GM18867 (cell line): ENCODE measurements at regions not wholly inside any gene's neighbourhood (a gene's known extent, or its start where the extent isn't known, plus 50 kb on each side); places are given as distances from the start of the nearest gene placed in this dataset.
A peak's percentile ranks its signal among the peaks of the same experiment; 100 is the strongest.
"Not testable (repeated sequence)": the region's sequence is repeated elsewhere in the genome, so short reads cannot be mapped to it uniquely, and the experiment has no call there.

Source experiments
- ATAC-seq: cut with Tn5 transposase; IDR thresholded peaks from one replicate; pipeline ENCODE4 v1.9.1; 2021; ENCODE audit warnings: mild to moderate bottlenecking, moderate library complexity; ENCODE audit not compliant: unreplicated experiment

- ATAC-seq = no peak
Measured at GRCh38 chr3:31095255-31095654, 200.8 kb upstream of the GADL1 start.

DNA sequence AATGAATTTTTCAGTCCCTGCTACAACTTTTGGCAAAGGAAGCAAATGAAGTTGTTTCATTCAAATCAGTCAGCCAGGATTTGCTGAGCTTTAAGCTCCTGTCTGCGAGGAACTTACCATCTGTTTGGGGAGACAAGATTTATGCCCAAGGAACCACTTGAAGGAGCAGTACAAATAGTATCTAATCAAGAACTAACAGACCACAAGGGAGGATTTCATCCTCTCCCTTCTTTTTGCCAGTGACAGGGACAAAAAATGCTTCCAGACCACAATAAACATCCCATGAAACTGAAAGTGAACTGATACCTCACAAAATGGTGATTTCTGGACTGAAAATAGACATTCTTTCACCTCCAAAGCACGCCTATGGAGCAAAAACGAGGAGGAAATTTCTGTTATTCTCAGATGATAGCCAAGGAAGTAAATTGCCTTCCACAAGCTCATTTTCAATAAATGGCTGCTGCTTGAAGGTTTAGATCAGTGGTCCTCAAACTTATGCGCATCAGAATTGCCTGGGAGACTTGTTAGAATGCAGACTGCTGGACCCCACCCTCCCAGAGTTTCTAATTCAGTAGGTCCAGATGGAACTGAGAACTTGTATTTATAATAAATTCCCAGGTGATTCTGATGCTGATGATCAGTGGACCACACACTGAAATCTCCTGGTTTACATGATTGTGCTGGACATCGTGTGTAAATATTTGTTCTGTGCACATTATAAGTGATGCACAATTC is 202.4 kb upstream of the GADL1 start:
- ATAC-seq = no peak

DNA sequence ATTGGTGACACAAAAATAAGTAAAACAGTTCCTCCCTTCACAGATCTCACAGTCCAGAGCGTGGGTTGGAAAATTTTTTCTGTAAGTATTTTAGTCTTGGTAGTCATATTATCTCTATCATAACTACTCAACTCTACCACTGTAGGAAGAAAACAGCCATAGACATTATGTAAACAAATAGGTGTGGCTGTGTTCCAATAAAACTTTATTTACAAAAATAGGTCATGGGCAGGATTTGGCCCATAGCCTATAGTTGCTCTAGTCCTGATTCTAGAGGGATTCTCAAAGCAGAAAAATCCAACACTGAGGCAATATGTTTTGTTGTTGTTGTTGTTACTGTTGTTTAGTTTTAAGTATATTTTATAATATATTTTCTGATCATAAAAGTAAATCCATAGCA is 206.1 kb upstream of the GADL1 start:
- ATAC-seq = no peak

DNA sequence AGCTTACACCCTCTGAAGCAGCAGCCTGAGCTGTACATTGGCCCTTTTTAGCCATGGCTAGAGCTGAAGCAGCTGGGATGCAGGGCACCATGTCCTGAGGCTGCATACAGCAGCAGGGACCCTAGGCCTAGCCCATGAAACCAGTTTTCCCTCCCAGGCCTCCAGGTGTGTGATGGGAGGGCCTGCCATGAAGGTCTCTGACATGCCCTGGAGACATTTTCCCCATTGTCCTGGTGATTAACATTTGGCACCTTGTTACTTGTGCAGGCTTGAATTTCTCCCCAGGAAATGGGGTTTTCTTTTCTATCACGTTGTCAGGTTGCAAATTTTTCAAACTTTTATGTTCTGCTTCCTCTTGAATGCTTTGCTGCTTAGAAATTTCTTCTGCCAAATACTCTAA is 206.8 kb upstream of the GADL1 start:
- not testable (repeated sequence) for ATAC-seq

GRCh38 chr3:31102196-31102879 is 207.9 kb upstream of the GADL1 start:
- ATAC-seq = no peak

GRCh38 chr3:31103181-31103580 is 208.7 kb upstream of the GADL1 start:
- no peak for ATAC-seq

DNA sequence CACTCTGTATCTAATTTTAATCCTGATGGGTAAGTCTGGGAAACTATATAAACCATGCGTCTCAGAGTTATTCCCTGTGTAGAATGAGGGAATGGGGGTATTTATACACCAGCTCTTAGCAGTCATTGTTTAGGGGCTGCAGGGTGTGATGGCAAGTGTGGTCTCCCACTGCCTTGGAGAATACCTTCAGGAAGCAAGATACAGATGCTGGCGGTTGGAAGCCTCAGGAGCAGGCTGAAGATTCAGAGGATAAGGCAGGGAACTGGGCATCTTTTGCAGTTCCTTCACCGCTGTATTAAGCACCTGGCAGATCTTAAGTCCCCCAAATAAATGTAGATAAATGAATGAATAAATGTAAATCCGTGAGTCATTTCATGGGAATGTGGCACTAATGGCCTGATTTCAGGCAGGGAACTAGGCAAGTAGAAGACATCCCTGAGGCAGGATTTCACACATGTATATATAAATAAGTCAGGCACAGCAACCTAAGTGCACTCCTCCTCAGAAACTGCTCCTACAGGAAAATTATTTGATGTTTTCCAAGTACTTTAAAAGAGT is 209.2 kb upstream of the GADL1 start:
- no peak for ATAC-seq

DNA sequence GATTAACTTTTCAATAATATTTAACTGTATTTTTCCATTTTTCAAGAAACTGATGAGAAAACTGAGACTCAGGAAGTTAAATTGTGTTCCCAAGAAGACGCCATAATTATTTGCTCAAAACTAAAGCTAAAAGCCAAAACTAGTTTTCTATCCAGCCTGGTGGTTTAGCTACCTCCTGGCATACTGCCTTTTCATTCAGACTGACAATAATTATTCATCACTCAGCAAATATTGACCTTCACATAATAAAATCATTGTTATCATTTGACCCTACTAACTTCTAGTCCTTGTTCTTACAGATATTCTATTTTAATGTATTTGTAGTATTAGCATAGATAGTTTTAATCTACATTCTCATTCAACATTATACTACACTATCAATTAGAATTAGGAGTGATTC is 210.6 kb upstream of the GADL1 start:
- ATAC-seq = no peak

GRCh38 chr3:31105438-31106077 is 211.1 kb upstream of the GADL1 start:
- ATAC-seq = no peak

DNA sequence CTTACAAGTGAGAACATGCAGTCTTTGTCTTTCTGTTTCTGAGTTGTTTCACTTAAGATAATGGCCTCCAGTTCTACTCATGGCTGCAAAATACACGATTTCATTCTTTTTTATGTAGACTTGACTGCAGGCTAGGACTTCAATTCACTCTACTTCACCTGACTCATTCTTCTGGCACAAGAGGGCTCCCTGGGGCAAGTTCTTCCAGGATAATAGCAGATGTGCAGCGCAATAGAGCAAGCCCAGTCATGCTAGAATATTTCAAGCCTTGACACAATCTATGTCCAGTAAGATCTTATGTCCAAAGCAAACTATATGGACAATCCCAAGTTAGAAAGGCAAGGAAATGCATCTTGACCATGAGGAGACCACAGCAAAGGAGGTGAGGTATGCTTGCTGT is 211.7 kb upstream of the GADL1 start:
- no peak for ATAC-seq

GRCh38 chr3:31106912-31107311 is 212.5 kb upstream of the GADL1 start:
- ATAC-seq = peak; percentile 94

DNA sequence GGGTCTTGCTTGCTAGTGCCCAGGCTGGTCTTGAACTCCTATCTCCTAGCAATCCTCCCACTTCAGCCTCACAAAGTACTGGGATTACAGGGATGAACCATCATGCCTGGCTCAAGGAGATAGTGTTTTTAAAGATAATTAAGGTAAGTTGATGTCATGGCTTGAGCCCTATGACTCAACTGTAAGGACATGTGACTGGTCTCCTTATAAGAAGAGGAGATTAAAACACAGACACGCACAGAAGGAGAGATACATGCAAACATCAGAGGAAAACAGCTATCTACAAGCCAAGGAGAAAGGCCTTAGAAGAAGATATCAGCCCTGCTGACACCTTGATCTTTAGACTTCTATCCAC is 220.4 kb upstream of the GADL1 start:
- ATAC-seq = no peak

- ATAC-seq = not testable (repeated sequence)
Measured at GRCh38 chr3:31115531-31115930, 221.1 kb upstream of the GADL1 start.

DNA sequence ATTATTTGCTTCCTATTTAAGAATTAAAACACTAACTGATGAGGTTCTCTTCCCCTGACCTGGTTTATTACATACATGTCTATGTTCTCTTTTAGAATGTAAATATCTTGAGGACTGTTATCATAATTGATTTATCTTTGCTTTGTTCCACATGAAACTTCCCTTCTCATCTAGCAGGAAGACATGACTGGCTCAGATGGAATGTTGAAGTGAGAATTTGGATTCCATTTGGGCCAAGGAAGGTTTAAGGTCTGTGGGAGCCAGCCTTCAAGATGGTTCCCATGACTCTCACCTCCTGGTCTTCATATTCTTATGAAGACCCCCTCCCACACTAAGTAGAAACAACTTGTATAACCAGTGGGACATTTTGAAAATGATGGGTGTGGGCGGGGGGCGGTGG is 222.2 kb upstream of the GADL1 start:
- no peak for ATAC-seq

- no peak for ATAC-seq
Measured at GRCh38 chr3:31117854-31118253, 223.4 kb upstream of the GADL1 start.

- ATAC-seq = no peak
Measured at GRCh38 chr3:31124373-31124772, 229.9 kb upstream of the GADL1 start.

- no peak for ATAC-seq
Measured at GRCh38 chr3:31125413-31126020, 231.1 kb upstream of the GADL1 start.

DNA sequence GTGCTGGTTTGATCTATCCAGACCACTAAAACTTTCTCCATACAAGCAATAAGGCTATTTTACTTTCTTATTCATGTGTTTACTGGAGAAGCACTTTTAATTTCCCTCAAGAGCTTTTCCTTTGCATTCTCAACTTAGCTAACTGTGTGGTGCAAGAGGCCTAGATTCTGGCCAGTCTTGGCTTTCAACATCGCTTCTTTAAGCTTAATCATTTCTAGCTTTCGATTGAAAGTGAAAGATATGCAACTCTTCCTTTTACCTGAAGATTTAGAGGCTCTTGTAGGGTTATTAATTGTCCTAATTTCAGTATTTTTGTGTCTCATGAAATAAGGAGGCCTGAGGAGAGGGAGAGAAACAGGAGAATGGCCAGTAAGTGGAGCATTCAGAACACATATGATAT is 234.8 kb upstream of the GADL1 start:
- ATAC-seq = peak; percentile 61

DNA sequence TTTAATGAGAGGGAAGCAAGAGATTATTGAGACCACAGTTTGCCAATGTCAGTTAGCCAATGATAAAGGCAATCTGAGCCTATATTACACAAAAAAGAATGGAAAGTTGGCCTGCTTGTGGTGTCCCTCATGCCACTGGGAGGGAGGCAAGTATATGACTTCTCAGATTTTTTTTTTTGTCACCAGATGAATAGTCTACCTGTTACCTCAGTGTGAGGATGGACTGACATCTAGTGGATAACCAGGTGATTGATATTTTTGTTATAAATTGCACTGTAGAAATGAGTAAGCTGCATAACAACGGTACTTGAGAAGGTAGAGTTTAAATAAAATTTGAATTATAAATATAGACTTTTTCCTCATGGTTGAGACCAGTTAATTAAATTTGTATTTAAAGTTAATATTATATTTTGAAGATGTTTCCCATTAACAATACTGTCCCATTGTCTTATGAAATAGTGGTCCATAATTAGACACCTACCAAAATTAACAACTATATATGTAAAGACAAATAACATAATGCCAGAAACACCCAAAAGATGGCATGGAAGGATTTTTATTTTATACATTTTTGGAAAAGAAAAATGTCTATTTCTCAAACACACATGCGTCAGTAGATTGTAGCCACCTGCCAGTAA is 237.8 kb upstream of the GADL1 start:
- peak; percentile 87 for ATAC-seq

DNA sequence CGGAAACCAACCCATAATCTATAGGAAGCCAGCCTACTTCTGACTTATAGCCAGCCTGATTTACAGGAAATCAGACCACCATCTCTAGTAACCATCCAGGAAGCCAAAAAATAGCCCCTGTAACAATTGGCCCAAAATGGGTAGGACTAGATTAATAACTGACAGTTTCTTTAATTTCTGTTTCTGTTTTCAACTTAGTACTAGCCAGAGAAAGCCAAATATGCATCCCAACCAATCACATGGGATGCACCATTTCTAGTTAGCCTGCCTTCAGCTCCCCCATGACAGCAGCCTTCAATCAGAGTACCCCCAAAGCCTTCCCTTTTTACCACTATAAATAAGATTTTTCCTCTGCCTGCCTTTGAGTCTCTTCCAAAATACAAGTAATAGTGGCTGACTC is 239.1 kb upstream of the GADL1 start:
- ATAC-seq = no peak

- no peak for ATAC-seq
Measured at GRCh38 chr3:31135546-31135945, 241.1 kb upstream of the GADL1 start.
